ENCODE measurements at regions not wholly inside any gene's neighbourhood (a gene's known extent, or its start where the extent isn't known, plus 50 kb on each side); places are given as distances from the start of the nearest gene placed in this dataset.

DNA sequence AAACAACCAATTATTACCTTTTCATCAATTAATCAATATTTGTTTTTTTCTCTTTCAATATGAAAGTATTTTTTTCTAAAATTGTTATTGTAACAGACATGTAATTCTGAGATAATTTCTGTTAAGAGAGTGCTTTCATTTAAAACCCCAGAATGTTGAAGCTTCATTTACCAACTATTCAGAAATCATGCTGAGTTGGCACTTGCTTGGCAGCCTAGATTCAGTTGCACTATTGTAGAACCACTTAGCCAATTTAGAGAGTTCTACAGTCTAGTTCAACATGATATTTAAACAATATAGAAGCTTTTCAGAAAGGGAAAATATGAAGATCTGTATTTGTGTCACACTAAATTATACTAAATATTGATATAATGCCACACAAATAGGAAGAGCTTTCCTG is 56.1 kb upstream of the NKAIN2 start:
- no peak for DNase-seq (ENCODE audit: low read depth)
- H3K4me3 ChIP-seq (ENCODE audit: low read depth, low read length) = no peak overlapping the region
- TF ChIP-seq, protein P1, sequence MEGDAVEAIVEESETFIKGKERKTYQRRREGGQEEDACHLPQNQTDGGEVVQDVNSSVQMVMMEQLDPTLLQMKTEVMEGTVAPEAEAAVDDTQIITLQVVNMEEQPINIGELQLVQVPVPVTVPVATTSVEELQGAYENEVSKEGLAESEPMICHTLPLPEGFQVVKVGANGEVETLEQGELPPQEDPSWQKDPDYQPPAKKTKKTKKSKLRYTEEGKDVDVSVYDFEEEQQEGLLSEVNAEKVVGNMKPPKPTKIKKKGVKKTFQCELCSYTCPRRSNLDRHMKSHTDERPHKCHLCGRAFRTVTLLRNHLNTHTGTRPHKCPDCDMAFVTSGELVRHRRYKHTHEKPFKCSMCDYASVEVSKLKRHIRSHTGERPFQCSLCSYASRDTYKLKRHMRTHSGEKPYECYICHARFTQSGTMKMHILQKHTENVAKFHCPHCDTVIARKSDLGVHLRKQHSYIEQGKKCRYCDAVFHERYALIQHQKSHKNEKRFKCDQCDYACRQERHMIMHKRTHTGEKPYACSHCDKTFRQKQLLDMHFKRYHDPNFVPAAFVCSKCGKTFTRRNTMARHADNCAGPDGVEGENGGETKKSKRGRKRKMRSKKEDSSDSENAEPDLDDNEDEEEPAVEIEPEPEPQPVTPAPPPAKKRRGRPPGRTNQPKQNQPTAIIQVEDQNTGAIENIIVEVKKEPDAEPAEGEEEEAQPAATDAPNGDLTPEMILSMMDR (IDR thresholded peaks at IDR 0.05; ENCODE audit: low read depth, low read length, missing control alignments) = no peak

DNA sequence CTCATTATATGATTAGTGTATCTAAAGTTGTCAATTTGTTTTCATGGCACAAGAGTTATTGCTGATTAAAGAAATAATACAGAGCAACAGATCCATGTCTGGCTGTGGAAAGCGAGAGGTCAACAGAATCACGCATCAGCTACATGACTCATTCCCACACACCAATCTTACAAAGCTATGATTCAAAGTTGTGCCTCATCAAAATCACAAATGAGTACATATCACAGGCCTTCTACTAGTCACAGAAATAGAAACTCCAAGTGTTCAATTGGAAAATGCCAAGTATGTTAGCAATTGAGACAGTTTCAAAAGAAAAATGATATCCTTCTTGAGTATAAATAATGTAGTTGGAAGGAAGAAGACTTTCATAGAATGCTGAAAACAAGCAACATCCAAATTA is 57.8 kb upstream of the NKAIN2 start:
- no peak for DNase-seq (ENCODE audit: low read depth)
- H3K4me3 ChIP-seq (ENCODE audit: low read depth, low read length) = no peak overlapping the region
- TF ChIP-seq, protein P1 (IDR thresholded peaks at IDR 0.05; ENCODE audit: low read depth, low read length, missing control alignments) = no peak

DNA sequence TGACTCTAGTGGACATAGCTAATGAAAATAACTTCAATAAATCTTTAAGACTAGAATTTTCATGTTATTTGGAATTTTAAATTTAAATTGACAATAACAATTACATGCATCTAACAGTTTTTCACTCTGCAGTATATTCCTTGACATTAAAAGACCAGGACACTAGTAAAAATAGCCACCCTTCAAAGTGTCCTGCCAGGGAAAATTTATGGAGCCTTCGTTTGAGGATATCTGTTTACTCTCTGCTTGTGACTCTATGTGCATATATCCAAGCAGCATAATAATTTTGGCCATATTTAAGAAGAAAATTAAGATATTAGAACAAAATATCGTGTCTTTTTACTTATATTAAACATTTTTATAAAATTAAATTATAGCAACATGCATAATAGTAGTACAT is 58.8 kb upstream of the NKAIN2 start:
- TF ChIP-seq, protein P1 (IDR thresholded peaks at IDR 0.05; ENCODE audit: low read depth, low read length, missing control alignments) = no peak

GRCh38 chr6:123742626-123743025 is 61.0 kb upstream of the NKAIN2 start:
- DNase-seq (ENCODE audit: low read depth) = no peak
- H3K4me3 ChIP-seq (ENCODE audit: low read depth, low read length) = no peak overlapping the region
- TF ChIP-seq, protein P1 (IDR thresholded peaks at IDR 0.05; ENCODE audit: low read depth, low read length, missing control alignments) = no peak

More for the DNA sequence above, 58.8 kb upstream of the NKAIN2 start:
- H3K4me3 ChIP-seq (ENCODE audit: low read depth, low read length) = no peak overlapping the region
- no peak for DNase-seq (ENCODE audit: low read depth)

- H3K4me3 ChIP-seq (ENCODE audit: low read depth, low read length) = no peak overlapping the region
- TF ChIP-seq, protein P1 (IDR thresholded peaks at IDR 0.05; ENCODE audit: low read depth, low read length, missing control alignments) = no peak
- no peak for DNase-seq (ENCODE audit: low read depth)
These were observed 70.5 kb upstream of the NKAIN2 start for GRCh38 chr6:123733180-123733579.

DNA sequence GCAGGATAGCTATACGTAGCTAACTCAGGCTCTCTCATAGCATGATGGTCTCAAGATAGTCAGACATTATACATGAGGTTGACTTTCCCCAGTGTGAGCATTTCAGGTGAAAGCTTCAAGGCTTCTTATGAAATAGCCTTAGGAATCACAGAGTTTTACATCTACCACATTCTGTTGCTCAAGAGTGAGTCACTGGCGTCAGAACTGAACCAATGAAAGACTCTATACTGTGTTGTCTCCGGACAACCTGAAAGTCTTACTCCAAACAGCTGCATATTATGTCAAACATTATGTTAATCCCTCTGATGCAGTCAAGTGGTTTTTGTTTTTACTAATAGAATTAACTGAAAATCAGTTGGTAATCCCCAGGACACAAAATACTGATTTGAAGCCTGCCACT is 79.8 kb upstream of the TRDN start:
- no peak for DNase-seq (ENCODE audit: low read depth)
- no peak overlapping the region for H3K4me3 ChIP-seq (ENCODE audit: low read depth, low read length)
- TF ChIP-seq, protein P1 (IDR thresholded peaks at IDR 0.05; ENCODE audit: low read depth, low read length, missing control alignments) = no peak

- H3K4me3 ChIP-seq (ENCODE audit: low read depth, low read length) = no peak overlapping the region
- DNase-seq (ENCODE audit: low read depth) = peak; percentile 3
- TF ChIP-seq, protein P1 (IDR thresholded peaks at IDR 0.05; ENCODE audit: low read depth, low read length, missing control alignments) = peak; percentile 36
These were observed 78.5 kb upstream of the TRDN start for GRCh38 chr6:123715006-123715863.
